GM19099 (cell line): ENCODE measurements at regions not wholly inside any gene's neighbourhood (a gene's known extent, or its start where the extent isn't known, plus 50 kb on each side); places are given as distances from the start of the nearest gene placed in this dataset.

Source experiments
- POLR2A ChIP-seq: IDR thresholded peaks from 3 replicates; pipeline ENCODE4 v1.6.1; 2011; ENCODE audit warnings: low read depth; ENCODE audit not compliant: insufficient read length; ENCODE audit errors: extremely low read depth

DNA sequence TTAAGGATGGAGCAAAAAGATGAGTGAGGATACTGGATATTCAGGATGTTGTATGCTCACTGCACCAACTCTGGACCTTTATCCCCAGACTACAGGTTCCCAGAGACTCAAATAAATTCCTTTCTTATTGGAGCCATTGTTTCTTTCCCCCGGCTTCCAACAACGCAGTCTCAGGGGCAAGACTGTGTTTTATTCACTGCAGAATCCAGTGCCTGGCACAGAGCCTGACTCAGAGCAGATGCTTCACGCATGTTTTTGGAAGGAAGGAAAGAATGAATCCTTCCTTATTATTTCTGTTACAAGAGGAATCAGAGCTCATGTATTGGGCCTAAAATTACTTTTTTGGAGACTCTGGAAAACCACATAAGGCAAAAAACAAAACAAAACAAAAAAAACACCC is 96.0 kb upstream of the VGLL4 start:
- TF ChIP-seq POLR2A = no peak

DNA sequence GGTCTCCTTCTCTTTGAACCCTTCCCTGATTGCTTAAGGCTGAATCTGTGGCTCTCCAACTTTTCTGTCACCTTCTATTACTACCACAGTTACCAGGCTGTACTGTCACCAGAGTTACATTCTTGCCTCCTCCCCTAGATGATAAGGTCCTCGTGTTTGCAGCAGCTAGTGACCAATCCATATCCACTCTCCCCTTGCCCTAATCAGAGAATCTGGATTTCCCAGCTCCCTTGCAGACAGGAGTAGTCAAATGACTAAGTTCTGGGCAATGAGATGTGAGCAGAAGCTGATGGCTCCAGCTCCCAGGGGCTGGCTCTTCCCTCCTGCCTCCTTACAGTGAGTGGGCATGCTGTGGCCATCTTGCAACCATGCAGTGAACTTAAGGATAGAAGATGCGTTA is 95.4 kb upstream of the VGLL4 start:
- no peak for TF ChIP-seq POLR2A

DNA sequence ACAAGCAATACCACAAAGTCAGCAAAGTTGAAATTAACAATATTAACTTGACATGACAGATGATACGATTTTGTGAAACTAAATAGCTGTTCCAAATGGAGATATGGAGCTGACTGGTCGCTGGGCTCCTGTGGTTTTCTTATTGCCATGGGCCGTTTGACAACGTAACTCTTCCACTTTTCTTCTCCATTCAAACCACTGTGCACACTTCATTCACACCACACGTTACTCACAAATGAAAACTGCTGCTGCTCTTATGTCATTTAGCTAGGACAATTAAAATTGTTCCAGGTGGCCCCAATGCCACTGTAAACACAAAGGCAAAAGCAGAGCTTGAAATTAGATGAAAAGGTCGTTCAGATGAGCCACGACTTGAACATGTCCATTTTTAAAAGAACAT is 94.0 kb upstream of the VGLL4 start:
- TF ChIP-seq POLR2A = no peak

GRCh38 chr3:11736136-11736833 is 92.6 kb upstream of the VGLL4 start:
- TF ChIP-seq POLR2A = no peak

DNA sequence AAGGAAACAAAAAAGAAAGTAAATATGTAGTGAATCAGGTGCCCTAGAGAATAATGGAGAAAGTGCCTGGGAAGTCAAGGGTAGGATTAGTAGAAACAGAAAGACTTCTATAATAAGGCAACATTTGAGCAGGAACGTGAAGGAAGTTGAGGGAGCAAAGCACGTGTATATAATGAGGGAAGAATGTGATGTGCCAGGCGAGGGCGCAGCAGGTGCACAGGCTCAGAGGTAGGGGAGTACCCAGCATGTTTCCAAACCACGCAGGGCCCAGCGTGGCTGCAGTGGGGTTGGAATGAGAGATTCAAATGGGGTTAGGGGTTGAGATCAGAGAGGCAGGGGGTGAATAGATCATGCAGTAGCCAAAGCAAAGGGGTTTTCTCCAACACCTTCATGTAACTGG is 91.9 kb upstream of the VGLL4 start:
- no peak for TF ChIP-seq POLR2A

GRCh38 chr3:11733914-11734313 is 90.2 kb upstream of the VGLL4 start:
- TF ChIP-seq POLR2A = no peak

DNA sequence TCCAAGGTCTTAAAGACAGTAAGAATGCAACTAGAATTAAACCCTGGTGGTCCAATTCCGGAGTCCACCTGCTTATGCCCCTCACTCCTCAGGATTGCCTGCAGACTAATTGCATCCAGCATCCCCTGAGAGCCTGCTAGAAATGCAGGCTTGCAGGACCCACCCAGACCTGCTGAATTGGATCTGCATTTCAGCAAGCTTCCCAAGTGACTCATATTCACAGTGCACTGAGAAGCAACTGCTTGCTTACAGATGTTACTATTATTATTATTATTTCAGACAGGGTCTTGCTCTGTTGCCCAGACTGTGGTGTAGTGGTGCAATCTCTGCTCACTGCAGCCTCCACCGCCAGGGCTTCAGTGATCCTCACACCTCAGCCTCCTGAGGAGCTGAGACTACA is 83.5 kb upstream of the VGLL4 start:
- TF ChIP-seq POLR2A = no peak

DNA sequence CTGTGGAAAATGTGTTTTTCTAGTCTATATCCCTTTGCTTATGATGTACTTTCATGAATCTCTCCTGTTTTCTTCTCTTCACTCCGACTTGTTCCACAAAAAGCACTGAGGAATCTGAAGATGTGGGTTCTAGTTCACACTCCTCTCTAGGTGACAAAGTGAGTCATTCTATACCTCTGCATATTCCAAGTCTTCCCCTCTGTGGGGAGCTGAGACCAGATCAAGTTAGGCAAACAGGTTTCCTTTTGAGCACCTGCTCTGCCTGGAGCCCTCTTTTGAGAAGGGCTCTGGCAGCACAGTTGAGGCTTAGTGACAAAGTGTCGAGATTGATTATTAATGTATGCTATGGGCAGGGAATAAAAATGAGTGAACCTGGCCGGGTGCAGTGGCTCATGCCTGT is 82.4 kb upstream of the VGLL4 start:
- TF ChIP-seq POLR2A = no peak

DNA sequence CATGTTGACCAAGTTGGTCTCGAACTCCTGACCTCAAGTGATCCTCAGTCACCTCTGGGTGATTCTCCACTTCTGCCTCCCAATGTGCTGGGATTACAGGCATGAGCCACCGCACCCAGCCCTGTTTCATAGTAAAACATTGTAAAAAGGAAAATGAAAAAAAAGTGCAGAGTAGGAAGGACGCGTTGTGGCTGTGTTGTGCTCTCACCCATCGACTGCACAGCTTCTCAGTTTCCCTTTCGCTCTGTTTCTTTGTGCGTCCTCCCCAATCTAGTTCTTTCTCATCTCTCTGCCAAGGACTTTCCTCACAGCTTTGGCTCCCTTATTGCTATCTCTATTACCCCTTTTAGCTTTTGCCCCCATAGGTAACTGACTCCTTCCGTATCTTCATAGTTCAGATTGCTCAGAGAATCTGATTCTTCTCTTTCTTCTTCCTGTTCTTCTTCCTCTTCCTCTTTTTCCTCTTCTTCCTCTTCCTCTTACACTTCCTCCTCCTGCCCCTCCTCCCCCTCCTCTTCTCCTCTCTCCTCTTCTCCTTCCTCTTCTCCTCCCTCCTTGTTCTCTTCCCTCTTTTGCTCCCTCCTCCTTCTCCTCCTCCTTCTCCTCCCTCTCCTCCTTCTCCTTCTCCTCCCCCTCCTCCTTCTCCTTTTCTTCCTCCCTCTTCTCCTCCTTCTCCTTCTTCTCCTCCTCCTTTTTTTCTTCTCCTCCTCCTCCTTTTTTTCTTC is 81.1 kb upstream of the VGLL4 start:
- TF ChIP-seq POLR2A = no peak

- TF ChIP-seq POLR2A = no peak
Measured at GRCh38 chr3:11721479-11721878, 77.8 kb upstream of the VGLL4 start.

- no peak for TF ChIP-seq POLR2A
Measured at GRCh38 chr3:11720917-11721411, 77.2 kb upstream of the VGLL4 start.

DNA sequence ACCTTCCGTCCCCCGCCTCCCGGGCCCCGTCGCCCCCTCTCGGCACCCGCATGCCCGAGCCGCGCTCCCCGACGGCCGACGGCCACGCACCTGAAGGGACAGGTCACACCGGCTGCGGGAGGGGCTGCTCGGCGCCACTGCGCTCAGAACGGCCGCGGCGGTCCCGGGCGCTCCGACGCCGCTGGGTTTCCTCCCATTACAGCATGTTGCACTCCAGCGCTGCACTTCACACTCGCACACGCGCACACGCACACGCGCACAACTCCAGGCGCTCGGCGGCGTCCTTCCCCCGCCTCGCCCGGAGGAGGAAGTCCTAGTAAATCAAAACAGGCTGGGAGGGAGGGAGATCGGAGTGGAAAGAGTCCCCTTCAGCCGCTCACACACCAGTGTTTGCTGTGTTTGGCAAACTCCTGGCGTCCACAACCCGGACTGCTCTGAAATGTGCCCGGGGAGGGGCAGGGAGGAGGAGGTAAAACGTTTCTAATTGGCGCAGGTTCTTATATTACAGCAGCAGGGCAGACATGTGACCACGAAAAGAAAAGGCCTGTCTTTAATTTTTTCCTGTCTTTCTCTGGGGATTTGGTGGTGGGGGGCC is 76.7 kb upstream of the VGLL4 start:
- TF ChIP-seq POLR2A = peak; percentile 33

- no peak for TF ChIP-seq POLR2A
Measured at GRCh38 chr3:11719406-11720303, 75.9 kb upstream of the VGLL4 start.

DNA sequence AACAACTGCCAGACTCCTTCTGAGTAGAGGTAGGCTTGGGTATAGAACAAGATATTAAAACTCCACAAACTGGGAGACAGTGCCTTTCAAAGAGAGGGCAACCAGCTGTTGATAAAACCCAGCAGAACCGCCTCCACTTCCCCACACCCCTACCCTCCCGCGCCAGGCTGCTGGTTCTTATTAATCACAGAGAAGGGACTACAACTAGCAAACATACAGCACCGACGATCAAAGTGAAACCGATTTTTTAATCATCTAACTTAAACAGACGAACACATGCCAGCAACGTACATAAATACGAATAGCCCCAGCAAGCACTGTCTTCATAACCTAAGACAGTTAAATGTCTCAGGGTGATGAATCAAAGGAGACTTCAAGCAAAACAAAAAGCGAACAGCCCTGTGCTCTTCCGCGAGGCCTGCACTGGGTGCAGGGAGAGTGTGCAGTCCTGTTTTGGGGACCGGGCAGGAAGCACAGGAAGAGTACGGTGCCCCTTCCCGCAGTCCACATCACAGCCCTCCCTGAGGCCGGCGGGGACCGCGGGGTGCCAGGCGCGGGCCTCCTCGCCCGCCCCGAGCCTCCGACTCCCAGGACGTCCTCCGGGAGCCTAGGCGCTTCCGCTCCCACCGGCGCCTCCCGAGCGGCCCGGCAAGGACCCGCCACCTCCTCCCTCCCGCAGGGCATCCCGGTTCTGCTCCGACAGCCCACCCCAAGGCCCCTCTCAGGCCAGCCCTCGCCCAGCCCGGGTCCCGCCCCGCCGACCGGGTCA is 75.1 kb upstream of the VGLL4 start:
- TF ChIP-seq POLR2A = no peak
